ENCODE measurements at regions not wholly inside any gene's neighbourhood (a gene's known extent, or its start where the extent isn't known, plus 50 kb on each side); places are given as distances from the start of the nearest gene placed in this dataset.

- Histone ChIP-seq H3K9ac (ENCODE audit: low read length) (no peak overlapping the region), H3K27ac (ENCODE audit: low read length) (no peak overlapping the region), H3K4me1 (ENCODE audit: control insufficient read depth, low read depth, low read length) (no peaks in the 10 kb centered on the region), H3K9me3 (ENCODE audit: control insufficient read depth, low read depth, low read length) (no peaks in the 10 kb centered on the region), H3K27me3 (ENCODE audit: control insufficient read depth, insufficient read depth, low read length) (no peaks in the 10 kb centered on the region), H3K4me3 (ENCODE audit: low read length) (no peak overlapping the region), H3K36me3 (ENCODE audit: control insufficient read depth, low read depth, low read length) (no peaks in the 10 kb centered on the region)
Observed at GRCh38 chr6:137351890-137352289, 132.7 kb upstream of the IFNGR1 start.

DNA sequence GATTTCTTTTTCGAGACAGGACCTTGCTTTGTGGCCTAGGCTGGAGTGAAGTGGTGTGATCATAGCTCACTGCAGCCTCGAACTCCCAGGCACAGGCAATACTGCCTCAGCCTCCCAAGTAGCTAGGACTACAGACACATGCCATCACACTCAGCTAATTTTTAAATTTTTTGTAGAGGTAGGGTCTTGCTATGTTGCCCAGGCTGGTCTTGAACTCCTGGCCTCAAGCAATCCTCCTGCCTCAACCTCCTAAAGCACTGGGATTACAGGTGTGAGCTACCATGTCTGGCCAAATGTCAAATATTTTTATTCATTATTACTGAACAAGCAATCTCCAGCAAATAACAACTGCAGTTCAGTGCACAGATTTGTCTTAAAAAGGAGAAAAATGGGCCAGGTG, 131.7 kb upstream of the IFNGR1 start:
- no peaks in the 10 kb centered on the region for H3K27me3 ChIP-seq (ENCODE audit: control insufficient read depth, insufficient read depth, low read length)
- no peak overlapping the region for H3K4me3 ChIP-seq (ENCODE audit: low read length)
- no peak overlapping the region for H3K9ac ChIP-seq (ENCODE audit: low read length)
- no peaks in the 10 kb centered on the region for H3K36me3 ChIP-seq (ENCODE audit: control insufficient read depth, low read depth, low read length)
- H3K4me1 ChIP-seq (ENCODE audit: control insufficient read depth, low read depth, low read length): no peaks in the 10 kb centered on the region
- no peak overlapping the region for H3K27ac ChIP-seq (ENCODE audit: low read length)
- no peaks in the 10 kb centered on the region for H3K9me3 ChIP-seq (ENCODE audit: control insufficient read depth, low read depth, low read length)

GRCh38 chr6:137349856-137350830, 131.0 kb upstream of the IFNGR1 start:
- no peaks in the 10 kb centered on the region for H3K4me1 ChIP-seq (ENCODE audit: control insufficient read depth, low read depth, low read length)

GRCh38 chr6:137348777-137349176, 129.6 kb upstream of the IFNGR1 start:
- no peak overlapping the region for H3K9ac ChIP-seq (ENCODE audit: low read length)
- H3K4me3 ChIP-seq (ENCODE audit: low read length): no peak overlapping the region
- no peak overlapping the region for H3K27ac ChIP-seq (ENCODE audit: low read length)
- H3K9me3 ChIP-seq (ENCODE audit: control insufficient read depth, low read depth, low read length): no peaks in the 10 kb centered on the region
- H3K4me1 ChIP-seq (ENCODE audit: control insufficient read depth, low read depth, low read length): no peaks in the 10 kb centered on the region
- no peaks in the 10 kb centered on the region for H3K27me3 ChIP-seq (ENCODE audit: control insufficient read depth, insufficient read depth, low read length)
- no peaks in the 10 kb centered on the region for H3K36me3 ChIP-seq (ENCODE audit: control insufficient read depth, low read depth, low read length)

More at GRCh38 chr6:137349856-137350830, 131.0 kb upstream of the IFNGR1 start:
- Histone ChIP-seq H3K36me3 (ENCODE audit: control insufficient read depth, low read depth, low read length) (no peaks in the 10 kb centered on the region), H3K4me3 (ENCODE audit: low read length) (no peak overlapping the region), H3K9ac (ENCODE audit: low read length) (no peak overlapping the region), H3K27ac (ENCODE audit: low read length) (no peak overlapping the region), H3K27me3 (ENCODE audit: control insufficient read depth, insufficient read depth, low read length) (no peaks in the 10 kb centered on the region), H3K9me3 (ENCODE audit: control insufficient read depth, low read depth, low read length) (no peaks in the 10 kb centered on the region)

GRCh38 chr6:137343241-137343640, 124.1 kb upstream of the IFNGR1 start:
- peaks cover 15% of the 10 kb centered on the region for H3K27me3 ChIP-seq (ENCODE audit: control insufficient read depth, insufficient read depth, low read length)
- no peak overlapping the region for H3K27ac ChIP-seq (ENCODE audit: low read length)
- no peaks in the 10 kb centered on the region for H3K9me3 ChIP-seq (ENCODE audit: control insufficient read depth, low read depth, low read length)
- peaks cover 30% of the 10 kb centered on the region for H3K4me1 ChIP-seq (ENCODE audit: control insufficient read depth, low read depth, low read length)
- H3K9ac ChIP-seq (ENCODE audit: low read length): no peak overlapping the region
- H3K36me3 ChIP-seq (ENCODE audit: control insufficient read depth, low read depth, low read length): no peaks in the 10 kb centered on the region
- no peak overlapping the region for H3K4me3 ChIP-seq (ENCODE audit: low read length)

DNA sequence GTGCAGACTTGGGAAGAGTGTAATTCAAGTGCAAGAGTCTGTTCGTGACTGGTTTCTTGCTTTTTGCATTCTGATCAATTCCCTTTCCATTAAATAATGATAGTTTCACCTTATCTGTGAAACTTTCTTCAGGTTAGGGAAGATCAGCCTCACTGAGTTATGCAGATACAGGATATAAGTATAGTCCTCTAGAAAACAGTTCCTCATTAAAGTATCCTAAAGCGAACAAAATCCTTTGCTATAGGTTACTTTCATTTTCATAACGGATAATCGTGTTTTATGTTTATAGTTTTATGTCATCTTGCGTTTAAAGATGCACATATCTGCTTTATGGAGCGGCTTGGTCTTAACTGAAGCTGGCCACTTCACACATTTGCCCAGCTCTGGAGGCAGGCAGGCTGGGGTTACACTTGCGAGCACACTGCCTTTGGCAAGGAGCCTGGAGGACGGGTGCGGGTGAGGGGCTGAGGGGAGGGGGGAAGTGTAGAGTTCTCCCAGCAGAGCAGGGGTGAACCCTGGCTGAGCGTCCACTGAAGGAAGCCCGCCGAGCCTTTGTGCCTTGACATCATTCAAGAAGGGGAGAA, 123.5 kb upstream of the IFNGR1 start:
- Histone ChIP-seq H3K4me1 (ENCODE audit: control insufficient read depth, low read depth, low read length) (peaks cover 30% of the 10 kb centered on the region), H3K9me3 (ENCODE audit: control insufficient read depth, low read depth, low read length) (no peaks in the 10 kb centered on the region), H3K36me3 (ENCODE audit: control insufficient read depth, low read depth, low read length) (no peaks in the 10 kb centered on the region), H3K9ac (ENCODE audit: low read length) (no peak overlapping the region), H3K27me3 (ENCODE audit: control insufficient read depth, insufficient read depth, low read length) (peaks cover 15% of the 10 kb centered on the region), H3K4me3 (ENCODE audit: low read length) (no peak overlapping the region), H3K27ac (ENCODE audit: low read length) (no peak overlapping the region)

- Histone ChIP-seq H3K9ac (ENCODE audit: low read length) (no peak overlapping the region), H3K4me3 (ENCODE audit: low read length) (no peak overlapping the region), H3K36me3 (ENCODE audit: control insufficient read depth, low read depth, low read length) (no peaks in the 10 kb centered on the region), H3K4me1 (ENCODE audit: control insufficient read depth, low read depth, low read length) (peaks cover 30% of the 10 kb centered on the region), H3K27me3 (ENCODE audit: control insufficient read depth, insufficient read depth, low read length) (peaks cover 15% of the 10 kb centered on the region), H3K27ac (ENCODE audit: low read length) (no peak overlapping the region), H3K9me3 (ENCODE audit: control insufficient read depth, low read depth, low read length) (no peaks in the 10 kb centered on the region)
Observed at GRCh38 chr6:137341681-137342195, 122.6 kb upstream of the IFNGR1 start.

- Histone ChIP-seq H3K27me3 (ENCODE audit: control insufficient read depth, insufficient read depth, low read length) (peaks cover 15% of the 10 kb centered on the region), H3K9me3 (ENCODE audit: control insufficient read depth, low read depth, low read length) (no peaks in the 10 kb centered on the region), H3K27ac (ENCODE audit: low read length) (no peak overlapping the region), H3K4me1 (ENCODE audit: control insufficient read depth, low read depth, low read length) (peaks cover 30% of the 10 kb centered on the region), H3K36me3 (ENCODE audit: control insufficient read depth, low read depth, low read length) (no peaks in the 10 kb centered on the region), H3K4me3 (ENCODE audit: low read length) (no peak overlapping the region), H3K9ac (ENCODE audit: low read length) (no peak overlapping the region)
Observed at GRCh38 chr6:137339929-137340559, 120.9 kb upstream of the IFNGR1 start.

DNA sequence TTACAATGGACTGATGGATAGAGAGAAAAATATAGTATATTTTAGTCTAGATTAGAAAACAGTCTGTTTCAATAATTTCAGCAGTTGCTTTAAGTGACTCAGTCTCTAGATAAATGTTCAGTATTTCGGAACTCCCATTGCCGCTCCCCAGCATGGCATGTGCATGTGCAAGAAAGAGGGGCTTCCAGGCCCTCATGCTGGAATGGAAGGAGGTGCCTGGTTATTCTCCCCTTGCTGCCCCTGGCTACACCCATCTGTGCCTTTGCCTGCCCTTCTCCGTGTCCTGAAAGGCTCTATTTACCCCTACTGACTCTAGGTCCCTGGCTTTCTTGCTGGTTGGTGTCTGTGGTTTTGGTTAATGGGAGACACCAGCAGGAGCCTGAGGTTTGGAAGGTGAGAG, 115.7 kb upstream of the IFNGR1 start:
- Histone ChIP-seq H3K36me3 (ENCODE audit: control insufficient read depth, low read depth, low read length) (no peaks in the 10 kb centered on the region), H3K9ac (ENCODE audit: low read length) (no peak overlapping the region), H3K27ac (ENCODE audit: low read length) (no peak overlapping the region), H3K9me3 (ENCODE audit: control insufficient read depth, low read depth, low read length) (no peaks in the 10 kb centered on the region), H3K4me3 (ENCODE audit: low read length) (no peak overlapping the region), H3K27me3 (ENCODE audit: control insufficient read depth, insufficient read depth, low read length) (no peaks in the 10 kb centered on the region), H3K4me1 (ENCODE audit: control insufficient read depth, low read depth, low read length) (peaks cover 2% of the 10 kb centered on the region)

GRCh38 chr6:137334094-137334493, 114.9 kb upstream of the IFNGR1 start:
- no peaks in the 10 kb centered on the region for H3K9me3 ChIP-seq (ENCODE audit: control insufficient read depth, low read depth, low read length)
- no peaks in the 10 kb centered on the region for H3K4me1 ChIP-seq (ENCODE audit: control insufficient read depth, low read depth, low read length)
- H3K27ac ChIP-seq (ENCODE audit: low read length): no peak overlapping the region
- no peaks in the 10 kb centered on the region for H3K36me3 ChIP-seq (ENCODE audit: control insufficient read depth, low read depth, low read length)
- H3K9ac ChIP-seq (ENCODE audit: low read length): no peak overlapping the region
- H3K27me3 ChIP-seq (ENCODE audit: control insufficient read depth, insufficient read depth, low read length): no peaks in the 10 kb centered on the region
- H3K4me3 ChIP-seq (ENCODE audit: low read length): no peak overlapping the region

DNA sequence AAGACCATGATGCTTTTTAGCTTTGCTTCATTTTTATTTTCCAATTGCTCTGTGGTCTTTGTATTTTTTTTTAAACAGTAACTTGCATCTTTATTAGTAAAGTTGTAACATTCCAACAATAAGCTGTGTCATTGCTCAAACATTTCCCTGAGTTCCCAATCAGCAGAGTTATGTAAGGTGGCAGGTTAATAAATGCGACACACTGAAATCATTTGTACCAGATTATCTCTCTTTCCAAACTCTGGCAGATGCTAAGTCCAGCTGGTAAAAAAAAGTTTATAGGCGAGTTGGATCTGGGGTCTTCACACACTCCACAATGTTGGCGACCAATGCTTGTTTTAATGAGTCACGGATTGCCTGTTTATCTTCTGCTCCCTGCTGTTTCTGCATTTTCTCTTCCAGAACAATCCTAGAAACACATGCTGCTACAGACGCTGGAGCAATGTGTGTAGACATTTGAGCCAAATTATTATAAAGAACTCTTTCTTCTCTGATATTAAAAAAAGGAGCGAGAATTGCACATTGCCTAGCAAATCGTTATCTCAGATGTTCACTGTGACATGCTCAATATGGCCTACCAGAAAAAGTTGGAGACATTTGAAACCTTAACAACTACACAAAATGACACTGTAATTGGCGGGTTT, 113.6 kb upstream of the IFNGR1 start:
- no peaks in the 10 kb centered on the region for H3K27me3 ChIP-seq (ENCODE audit: control insufficient read depth, insufficient read depth, low read length)
- no peak overlapping the region for H3K9ac ChIP-seq (ENCODE audit: low read length)
- H3K4me3 ChIP-seq (ENCODE audit: low read length): no peak overlapping the region
- no peaks in the 10 kb centered on the region for H3K4me1 ChIP-seq (ENCODE audit: control insufficient read depth, low read depth, low read length)
- no peak overlapping the region for H3K27ac ChIP-seq (ENCODE audit: low read length)
- H3K9me3 ChIP-seq (ENCODE audit: control insufficient read depth, low read depth, low read length): no peaks in the 10 kb centered on the region
- H3K36me3 ChIP-seq (ENCODE audit: control insufficient read depth, low read depth, low read length): no peaks in the 10 kb centered on the region
